Stimulated activated CD8-positive, alpha-beta memory T cell treated with anti-CD3 and anti-CD28 coated beads, Interleukin-7, amount 100 ng/mL, for 4 hours (primary cell): ENCODE measurements at regions not wholly inside any gene's neighbourhood (a gene's known extent, or its start where the extent isn't known, plus 50 kb on each side); places are given as distances from the start of the nearest gene placed in this dataset.

ENCODE experiments used
- DNase-seq, 2 donors: peaks; one replicate each; pipeline ENCODE4 v3.0.0-alpha.2; 2020; ENCODE audit warnings: low read depth in 2 of 2

- DNase-seq, result no peak
These were observed 503.6 kb upstream of the MGMT start for GRCh38 chr10:128963211-128964099.

GRCh38 chr10:128964100-128964403 lies 503.0 kb upstream of the MGMT start:
- no peak for DNase-seq

GRCh38 chr10:128967980-128968756 lies 498.9 kb upstream of the MGMT start:
- DNase-seq, result no peak

GRCh38 chr10:128969551-128969950 lies 497.5 kb upstream of the MGMT start:
- no peak for DNase-seq

- DNase-seq, result no peak
These were observed 495.5 kb upstream of the MGMT start for GRCh38 chr10:128971374-128972035.

- DNase-seq, result no peak
These were observed 495.0 kb upstream of the MGMT start for GRCh38 chr10:128972036-128972405.

- no peak for DNase-seq
These were observed 493.8 kb upstream of the MGMT start for GRCh38 chr10:128973221-128973620.

- no peak for DNase-seq
These were observed 490.2 kb upstream of the MGMT start for GRCh38 chr10:128976856-128977255.

- no peak for DNase-seq
These were observed 488.8 kb upstream of the MGMT start for GRCh38 chr10:128978211-128978610.

GRCh38 chr10:128979405-128979804 lies 487.6 kb upstream of the MGMT start:
- no peak for DNase-seq

- DNase-seq, result no peak
These were observed 485.8 kb upstream of the MGMT start for GRCh38 chr10:128981251-128981650.

- DNase-seq, result no peak
These were observed 485.0 kb upstream of the MGMT start for GRCh38 chr10:128981881-128982615.

- no peak for DNase-seq
These were observed 484.5 kb upstream of the MGMT start for GRCh38 chr10:128982616-128982915.

- DNase-seq, result no peak
These were observed 482.0 kb upstream of the MGMT start for GRCh38 chr10:128985036-128985435.

- no peak for DNase-seq
These were observed 476.1 kb upstream of the MGMT start for GRCh38 chr10:128990986-128991385.

- no peak for DNase-seq
These were observed 474.3 kb upstream of the MGMT start for GRCh38 chr10:128992770-128993169.

- no peak for DNase-seq
These were observed 473.6 kb upstream of the MGMT start for GRCh38 chr10:128993443-128993842.

- no peak for DNase-seq
These were observed 473.0 kb upstream of the MGMT start for GRCh38 chr10:128993911-128994538.

- DNase-seq, result no peak
These were observed 472.4 kb upstream of the MGMT start for GRCh38 chr10:128994598-128995143.

- DNase-seq, result no peak
These were observed 471.4 kb upstream of the MGMT start for GRCh38 chr10:128995676-128996075.

- no peak for DNase-seq
These were observed 470.9 kb upstream of the MGMT start for GRCh38 chr10:128996092-128996491.
